Mesendoderm (in vitro differentiated cells): ENCODE measurements at regions not wholly inside any gene's neighbourhood (a gene's known extent, or its start where the extent isn't known, plus 50 kb on each side); places are given as distances from the start of the nearest gene placed in this dataset.
"Not testable (repeated sequence)": the region's sequence is repeated elsewhere in the genome, so short reads cannot be mapped to it uniquely, and the experiment has no call there.

ENCODE experiments used
- DNase-seq: peaks from one replicate; pipeline ENCODE4 v3.0.0; 2013
- H2AK5ac ChIP-seq: 2 replicates; pipeline ENCODE4 v1.6.1; 2013; ENCODE audit warnings: low read length, inconsistent platforms
- H2BK120ac ChIP-seq: 2 replicates; pipeline ENCODE4 v1.6.1; 2013; ENCODE audit warnings: low read depth, mild to moderate bottlenecking, low read length, moderate library complexity, mixed read lengths
- H2BK15ac ChIP-seq: replicated peaks from 2 replicates; pipeline ENCODE4 v1.6.1; 2013; ENCODE audit warnings: low read depth, mild to moderate bottlenecking, moderate library complexity
- H2BK5ac ChIP-seq: 2 replicates; pipeline ENCODE4 v1.6.1; 2013; ENCODE audit warnings: low read length, inconsistent platforms
- H3K18ac ChIP-seq: 2 replicates; pipeline ENCODE4 v1.6.1; 2013; ENCODE audit warnings: mild to moderate bottlenecking, low read length, mixed read lengths
- H3K23ac ChIP-seq: one replicate; pipeline ENCODE4 v1.6.1; 2013; ENCODE audit warnings: low read length
- H3K27ac ChIP-seq: 2 replicates; pipeline ENCODE4 v1.5.1; 2013; ENCODE audit warnings: low read depth, mild to moderate bottlenecking, inconsistent platforms, low read length, moderate library complexity
- H3K27me3 ChIP-seq: 2 replicates; pipeline ENCODE4 v1.6.1; 2013; ENCODE audit warnings: low read length, control low read depth, mild to moderate bottlenecking, inconsistent platforms; ENCODE audit not compliant: insufficient read depth, poor library complexity
- H3K36me3 ChIP-seq: 2 replicates; pipeline ENCODE4 v1.6.1; 2013; ENCODE audit warnings: low read length, inconsistent platforms; ENCODE audit not compliant: control insufficient read depth, insufficient read depth
- H3K4ac ChIP-seq: one replicate; pipeline ENCODE4 v1.6.1; 2013; ENCODE audit warnings: low read depth, mild to moderate bottlenecking, low read length, moderate library complexity
- H3K4me1 ChIP-seq: 2 replicates; pipeline ENCODE4 v1.6.1; 2013; ENCODE audit warnings: low read depth, low read length, inconsistent platforms; ENCODE audit not compliant: control insufficient read depth
- H3K4me2 ChIP-seq: 2 replicates; pipeline ENCODE4 v1.6.1; 2013; ENCODE audit warnings: low read length
- H3K4me3 ChIP-seq: 2 replicates; pipeline ENCODE4 v1.5.1; 2013; ENCODE audit warnings: mild to moderate bottlenecking, low read length
- H3K56ac ChIP-seq: one replicate; pipeline ENCODE4 v1.6.1; 2013; ENCODE audit warnings: low read length
- H3K79me1 ChIP-seq: 2 replicates; pipeline ENCODE4 v1.6.1; 2013; ENCODE audit warnings: low read length, inconsistent platforms
- H3K79me2 ChIP-seq: 2 replicates; pipeline ENCODE4 v1.6.1; 2013; ENCODE audit warnings: mild to moderate bottlenecking, low read length; ENCODE audit not compliant: control insufficient read depth, insufficient read depth
- H3K9ac ChIP-seq: 2 replicates; pipeline ENCODE4 v1.6.1; 2013; ENCODE audit warnings: low read length, inconsistent platforms
- H4K5ac ChIP-seq: one replicate; pipeline ENCODE4 v1.6.1; 2013; ENCODE audit warnings: low read length
- H4K8ac ChIP-seq: one replicate; pipeline ENCODE4 v1.6.1; 2013; ENCODE audit warnings: low read depth, mild to moderate bottlenecking, control low read depth, low read length, moderate library complexity
- WGBS: extraction: QIAGEN DNeasy Blood & Tissue Kit; methylation state at CpG from one replicate; pipeline ENCODE4 v1.1.7; 2013; ENCODE audit warnings: low lambda C conversion rate, missing lambda C conversion rate; ENCODE audit not compliant: insufficient coverage; ENCODE audit errors: extremely low coverage; 5-methylcytosine and 5-hydroxymethylcytosine counted together

GRCh38 chr3:11739706-11740105, 96.0 kb upstream of the VGLL4 start:
- DNase-seq, result no peak
- Histone ChIP-seq H3K36me3 (no peaks in the 10 kb centered on the region), H3K18ac (no peak overlapping the region), H3K56ac (no peak overlapping the region), H3K4me2 (no peak overlapping the region), H3K4me1 (no peaks in the 10 kb centered on the region), H3K4me3 (no peak overlapping the region), H3K79me1 (no peaks in the 10 kb centered on the region), H3K9ac (no peak overlapping the region), H3K23ac (no peak overlapping the region), H3K79me2 (no peaks in the 10 kb centered on the region), H2AK5ac (no peak overlapping the region), H3K27me3 (no peaks in the 10 kb centered on the region), H3K4ac (no peak overlapping the region), H2BK5ac (no peak overlapping the region), H4K8ac (no peak overlapping the region), H4K5ac (no peak overlapping the region), H2BK120ac (no peak overlapping the region), H3K27ac (no peak overlapping the region), H2BK15ac (no peak overlapping the region)
- WGBS, result no CpG with 5 or more reads among the region's 3 CpGs

- Histone ChIP-seq H3K27me3 (no peaks in the 10 kb centered on the region), H3K4me3 (no peak overlapping the region), H3K79me2 (no peaks in the 10 kb centered on the region), H2BK120ac (no peak overlapping the region), H4K8ac (no peak overlapping the region), H3K4me2 (no peak overlapping the region), H3K79me1 (no peaks in the 10 kb centered on the region), H4K5ac (no peak overlapping the region), H3K23ac (no peak overlapping the region), H3K9ac (no peak overlapping the region), H3K4ac (no peak overlapping the region), H3K56ac (no peak overlapping the region), H3K36me3 (no peaks in the 10 kb centered on the region), H2BK5ac (no peak overlapping the region), H2BK15ac (no peak overlapping the region), H3K27ac (no peak overlapping the region), H3K18ac (no peak overlapping the region), H3K4me1 (no peaks in the 10 kb centered on the region), H2AK5ac (no peak overlapping the region)
- no CpG with 5 or more reads among the region's 2 CpGs for WGBS
- peak; percentile 26 for DNase-seq
These were observed 95.4 kb upstream of the VGLL4 start for GRCh38 chr3:11739123-11739522.

DNA sequence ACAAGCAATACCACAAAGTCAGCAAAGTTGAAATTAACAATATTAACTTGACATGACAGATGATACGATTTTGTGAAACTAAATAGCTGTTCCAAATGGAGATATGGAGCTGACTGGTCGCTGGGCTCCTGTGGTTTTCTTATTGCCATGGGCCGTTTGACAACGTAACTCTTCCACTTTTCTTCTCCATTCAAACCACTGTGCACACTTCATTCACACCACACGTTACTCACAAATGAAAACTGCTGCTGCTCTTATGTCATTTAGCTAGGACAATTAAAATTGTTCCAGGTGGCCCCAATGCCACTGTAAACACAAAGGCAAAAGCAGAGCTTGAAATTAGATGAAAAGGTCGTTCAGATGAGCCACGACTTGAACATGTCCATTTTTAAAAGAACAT, 94.0 kb upstream of the VGLL4 start:
- H4K5ac ChIP-seq, result no peak overlapping the region
- WGBS, result 100% methylated on average over 2 of the region's 7 CpGs
- H2BK120ac ChIP-seq, result no peak overlapping the region
- H2BK15ac ChIP-seq, result no peak overlapping the region
- no peak overlapping the region for H3K27ac ChIP-seq
- no peak overlapping the region for H3K4me3 ChIP-seq
- no peak overlapping the region for H3K18ac ChIP-seq
- no peaks in the 10 kb centered on the region for H3K36me3 ChIP-seq
- H3K79me2 ChIP-seq, result no peaks in the 10 kb centered on the region
- no peak overlapping the region for H2BK5ac ChIP-seq
- no peak overlapping the region for H3K23ac ChIP-seq
- no peak overlapping the region for H3K4me2 ChIP-seq
- H3K56ac ChIP-seq, result no peak overlapping the region
- no peak overlapping the region for H3K4ac ChIP-seq
- H4K8ac ChIP-seq, result no peak overlapping the region
- no peak overlapping the region for H2AK5ac ChIP-seq
- H3K4me1 ChIP-seq, result no peaks in the 10 kb centered on the region
- no peak for DNase-seq
- H3K79me1 ChIP-seq, result no peaks in the 10 kb centered on the region
- no peak overlapping the region for H3K9ac ChIP-seq
- H3K27me3 ChIP-seq, result no peaks in the 10 kb centered on the region

DNA sequence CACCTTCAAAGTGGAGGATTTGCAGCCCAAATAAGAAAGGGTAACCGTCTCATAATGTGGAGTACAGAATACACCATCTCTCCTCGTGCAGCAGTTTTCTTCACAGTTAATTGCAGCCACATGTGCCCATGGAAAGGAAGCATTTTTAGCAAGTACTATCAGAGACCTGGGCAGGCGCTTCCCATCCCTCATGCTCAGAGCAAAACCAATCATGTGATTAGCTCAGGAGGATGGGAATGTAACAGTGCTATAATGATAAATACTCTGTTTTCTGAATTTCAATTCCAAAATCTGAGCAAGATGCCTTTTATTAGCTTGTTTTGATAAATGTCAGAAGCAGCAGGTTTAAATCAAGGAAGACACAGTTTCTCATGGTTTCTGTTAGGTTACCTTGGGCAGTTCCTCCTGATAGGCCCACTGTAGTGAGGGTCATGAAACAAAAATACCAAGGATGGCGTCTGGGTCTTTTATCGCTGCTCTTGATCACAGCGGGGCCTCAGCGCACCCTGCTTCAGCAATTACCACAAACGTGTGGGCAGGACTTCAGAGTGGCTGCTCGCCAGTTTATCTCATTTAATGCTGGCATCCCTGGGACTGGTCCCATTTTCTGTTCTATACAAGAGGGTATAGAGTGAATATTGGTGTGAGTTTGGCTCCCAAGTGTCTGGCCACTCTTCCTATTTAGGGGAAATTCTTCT, 92.6 kb upstream of the VGLL4 start:
- Histone ChIP-seq H2BK15ac (no peak overlapping the region), H3K36me3 (no peaks in the 10 kb centered on the region), H2BK120ac (no peak overlapping the region), H3K4me2 (no peak overlapping the region), H3K27me3 (no peaks in the 10 kb centered on the region), H2AK5ac (no peak overlapping the region), H3K79me2 (no peaks in the 10 kb centered on the region), H3K4ac (no peak overlapping the region), H3K4me3 (no peak overlapping the region), H3K27ac (no peak overlapping the region), H3K4me1 (no peaks in the 10 kb centered on the region), H4K8ac (no peak overlapping the region), H4K5ac (no peak overlapping the region), H3K79me1 (no peaks in the 10 kb centered on the region), H3K23ac (no peak overlapping the region), H3K9ac (no peak overlapping the region), H3K18ac (no peak overlapping the region), H3K56ac (no peak overlapping the region), H2BK5ac (no peak overlapping the region)
- no CpG with 5 or more reads among the region's 9 CpGs for WGBS
- DNase-seq, result no peak

DNA sequence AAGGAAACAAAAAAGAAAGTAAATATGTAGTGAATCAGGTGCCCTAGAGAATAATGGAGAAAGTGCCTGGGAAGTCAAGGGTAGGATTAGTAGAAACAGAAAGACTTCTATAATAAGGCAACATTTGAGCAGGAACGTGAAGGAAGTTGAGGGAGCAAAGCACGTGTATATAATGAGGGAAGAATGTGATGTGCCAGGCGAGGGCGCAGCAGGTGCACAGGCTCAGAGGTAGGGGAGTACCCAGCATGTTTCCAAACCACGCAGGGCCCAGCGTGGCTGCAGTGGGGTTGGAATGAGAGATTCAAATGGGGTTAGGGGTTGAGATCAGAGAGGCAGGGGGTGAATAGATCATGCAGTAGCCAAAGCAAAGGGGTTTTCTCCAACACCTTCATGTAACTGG, 91.9 kb upstream of the VGLL4 start:
- Histone ChIP-seq H3K4ac (no peak overlapping the region), H3K36me3 (no peaks in the 10 kb centered on the region), H3K23ac (no peak overlapping the region), H3K27ac (no peak overlapping the region), H3K4me1 (no peaks in the 10 kb centered on the region), H3K27me3 (no peaks in the 10 kb centered on the region), H3K18ac (no peak overlapping the region), H2AK5ac (no peak overlapping the region), H3K9ac (no peak overlapping the region), H3K4me2 (no peak overlapping the region), H2BK120ac (no peak overlapping the region), H2BK5ac (no peak overlapping the region), H4K8ac (no peak overlapping the region), H3K4me3 (no peak overlapping the region), H3K79me2 (no peaks in the 10 kb centered on the region), H3K79me1 (no peaks in the 10 kb centered on the region), H4K5ac (no peak overlapping the region), H3K56ac (no peak overlapping the region), H2BK15ac (no peak overlapping the region)
- WGBS, result no CpG with 5 or more reads among the region's 6 CpGs
- no peak for DNase-seq

GRCh38 chr3:11735111-11735510, 91.4 kb upstream of the VGLL4 start:
- not testable (repeated sequence) for H3K4me3 ChIP-seq, H2AK5ac ChIP-seq, H2BK15ac ChIP-seq, H3K56ac ChIP-seq, H4K8ac ChIP-seq, H3K4me2 ChIP-seq, H2BK5ac ChIP-seq, H3K18ac ChIP-seq, H2BK120ac ChIP-seq, H3K27ac ChIP-seq, H3K27me3 ChIP-seq, H3K79me2 ChIP-seq, H3K4ac ChIP-seq, H3K9ac ChIP-seq, H3K79me1 ChIP-seq, H3K4me1 ChIP-seq, H4K5ac ChIP-seq, DNase-seq, H3K23ac ChIP-seq, H3K36me3 ChIP-seq
- no CpG with 5 or more reads among the region's 4 CpGs for WGBS
